ENCODE measurements at regions not wholly inside any gene's neighbourhood (a gene's known extent, or its start where the extent isn't known, plus 50 kb on each side); places are given as distances from the start of the nearest gene placed in this dataset.

DNA sequence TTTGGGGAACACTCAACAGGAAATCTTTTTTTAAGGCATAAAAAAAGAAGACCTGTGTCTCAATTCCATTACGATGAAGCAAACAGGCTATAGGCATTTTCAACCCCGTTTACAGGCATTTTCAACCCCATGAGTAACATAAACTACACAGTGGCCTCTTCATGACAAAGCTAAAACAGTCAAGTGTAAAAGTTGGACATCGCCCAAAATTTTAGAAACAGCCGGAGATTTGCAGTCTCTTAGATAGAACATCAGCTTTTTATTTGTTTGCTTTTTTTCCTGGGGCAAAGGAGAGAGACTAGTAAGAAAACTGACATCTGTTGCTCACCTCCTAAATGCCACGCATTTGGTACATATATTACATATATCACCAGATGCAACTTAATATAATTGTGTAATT, 173.7 kb downstream of the CMPK2 start:
- no peak for DNase-seq

- no peak for DNase-seq
Measured at GRCh38 chr2:6692819-6693218, 172.9 kb downstream of the CMPK2 start.

GRCh38 chr2:6694555-6694954, 171.2 kb downstream of the CMPK2 start:
- no peak for DNase-seq

DNA sequence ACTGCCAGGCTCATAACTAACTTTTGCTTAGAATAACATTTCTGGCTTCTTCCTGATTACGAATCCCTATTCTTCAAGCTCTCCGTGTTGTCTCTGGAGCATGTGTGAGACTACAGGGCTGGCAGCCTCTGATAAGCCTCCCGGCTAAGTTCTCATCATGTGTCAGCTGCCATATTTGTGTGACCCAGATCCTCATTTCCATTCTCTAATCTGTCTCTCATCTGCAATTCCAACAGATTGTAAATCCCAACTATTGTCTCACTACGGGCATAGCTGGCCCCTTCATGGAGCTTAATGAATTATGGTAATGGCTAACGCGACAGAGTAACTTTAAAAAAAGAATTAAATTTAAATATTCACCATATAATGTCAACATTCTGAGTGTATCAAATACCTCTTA, 165.4 kb downstream of the CMPK2 start:
- DNase-seq: no peak

DNA sequence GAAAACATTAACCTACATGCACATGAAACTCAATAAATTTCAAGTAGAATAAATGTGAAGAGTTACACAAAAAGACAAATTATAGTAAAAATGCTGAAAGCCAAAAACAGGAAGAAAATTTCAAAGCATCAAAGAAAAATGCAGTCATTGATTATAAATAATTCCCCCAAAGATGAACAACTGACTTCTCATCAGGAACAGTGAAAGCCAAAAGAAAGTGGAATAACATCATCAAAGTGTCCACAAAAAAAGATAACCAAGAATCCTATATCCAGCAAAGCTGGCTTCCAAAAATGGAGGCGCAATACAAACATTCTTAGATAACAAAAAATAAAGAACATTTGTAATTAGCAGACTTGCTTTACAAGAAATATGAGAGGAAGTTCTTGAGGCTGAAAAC, 161.6 kb downstream of the CMPK2 start:
- no peak for DNase-seq

DNA sequence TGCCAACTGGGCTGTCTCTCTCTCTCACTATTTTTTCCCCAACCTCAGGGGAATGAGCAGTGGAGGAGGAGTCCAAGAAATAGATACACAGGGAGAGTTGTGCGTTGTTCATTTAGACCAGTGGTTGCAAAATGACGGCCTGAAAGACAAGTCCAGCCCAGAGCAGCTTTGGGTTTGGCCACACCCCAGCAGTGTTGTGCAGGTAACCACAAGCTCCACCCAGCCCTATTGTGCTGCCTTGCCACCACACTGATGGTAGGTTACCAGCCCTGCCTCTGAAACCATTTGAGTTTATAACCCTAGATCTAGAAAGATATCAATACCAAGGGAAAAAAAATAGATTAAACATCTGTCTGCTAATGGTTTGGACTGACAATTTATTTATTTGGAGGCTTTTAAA, 144.3 kb downstream of the CMPK2 start:
- DNase-seq: no peak

- no peak for DNase-seq
Measured at GRCh38 chr2:6722574-6722973, 143.1 kb downstream of the CMPK2 start.

DNA sequence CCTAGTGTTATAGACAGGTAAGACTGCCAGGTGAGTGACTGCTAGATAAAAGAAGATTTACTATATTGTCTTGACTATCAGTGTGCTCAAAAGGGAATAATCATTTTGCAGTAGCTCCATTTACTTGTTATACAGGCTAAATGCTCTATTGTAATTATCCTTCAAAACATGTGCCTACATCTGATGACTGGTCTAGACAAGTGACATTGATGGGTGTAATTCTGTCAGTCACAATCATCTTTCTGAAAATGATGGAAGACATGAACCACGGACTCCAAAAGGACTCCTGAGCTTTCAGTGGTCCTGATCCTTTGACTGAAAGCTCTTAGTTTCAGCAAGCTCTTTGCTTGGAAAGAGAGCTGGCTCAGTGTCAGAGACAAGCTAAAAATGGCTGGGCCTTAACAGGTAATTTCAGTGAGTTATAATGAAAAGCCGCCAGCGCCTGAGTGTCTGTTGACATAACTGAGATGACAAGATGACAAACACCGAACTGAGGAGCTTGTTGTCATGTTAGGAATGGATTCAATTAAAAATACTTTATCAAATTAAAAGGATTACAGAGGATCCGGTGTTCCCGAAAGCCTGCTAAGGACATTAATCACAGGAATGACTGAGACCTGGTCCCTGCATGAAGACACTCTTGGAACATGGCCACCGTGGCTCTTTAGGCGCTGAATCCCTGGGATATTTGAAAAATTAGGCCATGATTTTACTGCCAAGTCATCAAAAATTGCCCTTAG, 141.7 kb downstream of the CMPK2 start:
- no peak for DNase-seq

GRCh38 chr2:6724605-6725140, 141.0 kb downstream of the CMPK2 start:
- no peak for DNase-seq

DNA sequence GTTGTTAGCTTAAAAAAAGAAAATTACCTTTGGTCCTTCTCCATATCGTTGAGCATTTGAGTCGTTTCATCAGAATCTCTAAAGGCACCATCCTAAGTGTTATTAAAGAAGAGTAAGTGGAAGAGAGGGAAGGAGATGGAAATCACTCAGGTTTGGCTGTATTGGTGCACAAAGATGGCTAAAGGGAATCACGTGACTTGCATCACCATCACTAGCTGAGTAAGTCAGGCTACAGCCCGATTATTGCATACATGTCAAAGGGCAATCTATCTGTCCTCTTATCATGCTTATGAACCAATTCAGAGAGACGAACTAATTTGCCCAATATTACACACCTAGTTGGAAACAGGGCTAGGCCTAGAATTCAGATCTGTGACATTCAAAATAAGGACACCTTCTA, 137.6 kb downstream of the CMPK2 start:
- no peak for DNase-seq

DNA sequence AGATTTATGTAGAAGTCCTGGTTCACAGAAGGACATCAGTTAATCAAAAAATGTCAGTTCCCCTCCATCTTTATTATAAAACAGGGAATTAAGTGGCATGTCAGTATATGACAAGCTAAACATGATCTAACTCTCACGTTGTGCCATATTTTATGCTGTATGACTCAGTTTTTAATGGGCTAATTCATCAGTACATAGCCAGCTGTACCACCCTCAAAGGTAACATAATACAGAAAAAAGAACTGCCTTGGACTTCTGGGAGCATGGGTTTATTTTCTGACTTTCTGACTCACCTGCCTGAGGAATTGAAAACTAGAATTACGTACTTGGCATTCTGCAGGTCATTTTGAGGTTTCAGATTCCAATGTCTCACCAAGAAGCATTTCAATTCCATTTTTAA, 135.7 kb downstream of the CMPK2 start:
- DNase-seq: no peak

DNA sequence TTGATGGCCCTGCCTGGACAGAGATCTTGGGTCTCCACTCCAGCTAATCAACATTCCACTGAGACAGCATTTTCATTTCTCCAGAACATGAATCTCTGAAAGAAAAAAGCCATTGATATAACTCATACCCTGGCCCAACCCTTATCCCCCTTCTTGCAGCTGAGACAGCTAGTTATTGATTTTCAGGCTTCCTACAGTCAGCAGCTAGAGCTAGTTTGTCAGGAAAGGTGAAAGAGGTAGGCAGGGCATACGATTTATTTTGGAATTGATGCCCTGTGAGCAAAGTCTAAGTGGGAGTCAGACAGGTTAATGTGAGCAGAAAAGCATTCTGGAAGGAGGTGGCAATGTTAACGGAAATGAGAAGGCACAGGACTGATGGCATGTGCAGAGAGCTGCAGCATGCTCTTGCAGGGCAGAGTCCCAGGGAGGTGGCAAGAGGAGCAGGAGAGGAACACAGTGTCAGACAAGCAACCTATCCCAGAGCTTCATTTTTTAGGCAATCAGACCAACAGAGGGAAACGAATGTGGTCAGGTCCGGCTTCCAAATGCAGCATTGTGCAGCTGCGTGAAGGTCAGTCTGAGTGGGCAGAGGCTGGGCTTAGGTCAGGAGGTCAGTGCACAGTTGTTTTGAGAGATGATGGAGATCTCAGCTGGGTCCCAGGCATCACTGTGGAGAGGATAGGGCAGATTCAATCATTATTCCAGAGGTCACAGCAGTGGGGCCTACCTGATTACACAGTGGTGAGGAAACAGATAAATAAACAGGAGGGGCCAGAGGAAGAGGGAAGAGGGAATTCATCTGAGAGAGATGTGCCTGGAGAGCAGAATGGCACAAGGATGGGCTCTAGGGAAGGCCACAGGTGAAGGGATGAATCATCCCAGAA, 134.8 kb downstream of the CMPK2 start:
- DNase-seq: no peak

DNA sequence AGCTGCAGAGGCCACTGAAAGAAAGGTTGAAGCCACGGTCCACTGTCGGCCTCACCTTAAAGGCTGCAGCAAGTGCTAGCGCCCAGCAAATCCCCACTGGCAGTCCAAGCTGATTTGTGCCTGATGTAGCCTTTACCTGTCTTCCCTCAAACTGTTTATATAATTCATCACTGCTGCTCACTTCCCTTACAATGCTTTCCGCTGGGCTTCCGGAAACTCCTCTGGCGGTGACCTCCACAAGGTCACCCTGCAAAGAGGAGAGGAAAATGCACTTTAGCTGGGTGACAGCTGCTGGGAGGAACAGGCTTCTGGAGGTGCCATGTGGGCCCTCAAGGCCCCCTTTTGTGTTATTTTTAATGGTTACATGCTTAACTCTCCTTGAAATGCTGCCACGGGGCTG, 126.2 kb downstream of the CMPK2 start:
- no peak for DNase-seq

GRCh38 chr2:6741229-6741628, 124.5 kb downstream of the CMPK2 start:
- no peak for DNase-seq

DNA sequence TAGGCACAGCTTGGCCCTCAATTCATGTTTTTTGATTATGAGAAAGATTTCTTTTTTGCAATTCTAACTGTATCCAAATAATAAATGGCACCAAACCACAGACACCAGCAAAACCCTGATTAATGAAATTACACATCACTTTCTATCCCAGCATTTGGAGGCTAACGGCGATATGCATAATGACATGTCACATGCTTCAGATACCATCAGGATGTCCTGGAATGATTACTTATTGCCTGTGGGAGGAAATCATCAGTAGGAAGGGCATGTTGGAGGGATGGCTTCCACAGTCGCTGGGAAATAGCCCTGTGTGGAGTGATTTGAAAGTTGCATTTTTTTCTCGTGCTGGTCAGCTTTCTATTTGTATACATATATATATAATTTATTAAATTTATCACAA, 121.7 kb downstream of the CMPK2 start:
- DNase-seq: no peak

DNA sequence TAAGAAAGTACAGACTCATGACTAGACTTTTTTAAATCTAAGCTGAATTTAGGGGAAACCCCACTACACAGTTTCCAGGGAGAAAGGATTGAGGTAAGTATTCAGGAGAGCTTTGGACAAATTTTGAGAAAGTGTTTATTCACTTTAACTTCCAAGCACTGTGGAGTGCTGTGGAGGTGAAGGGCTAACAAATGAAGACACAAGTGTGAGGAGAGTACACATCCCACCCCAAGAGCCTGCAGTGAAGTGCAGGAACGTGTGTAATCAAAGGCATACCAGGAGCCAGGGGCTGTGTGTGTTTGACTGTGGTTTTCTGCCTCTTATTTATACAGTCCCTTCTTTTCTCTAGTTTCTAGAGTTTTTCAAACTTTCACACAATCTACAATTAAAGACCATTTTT, 118.3 kb downstream of the CMPK2 start:
- DNase-seq: no peak

DNA sequence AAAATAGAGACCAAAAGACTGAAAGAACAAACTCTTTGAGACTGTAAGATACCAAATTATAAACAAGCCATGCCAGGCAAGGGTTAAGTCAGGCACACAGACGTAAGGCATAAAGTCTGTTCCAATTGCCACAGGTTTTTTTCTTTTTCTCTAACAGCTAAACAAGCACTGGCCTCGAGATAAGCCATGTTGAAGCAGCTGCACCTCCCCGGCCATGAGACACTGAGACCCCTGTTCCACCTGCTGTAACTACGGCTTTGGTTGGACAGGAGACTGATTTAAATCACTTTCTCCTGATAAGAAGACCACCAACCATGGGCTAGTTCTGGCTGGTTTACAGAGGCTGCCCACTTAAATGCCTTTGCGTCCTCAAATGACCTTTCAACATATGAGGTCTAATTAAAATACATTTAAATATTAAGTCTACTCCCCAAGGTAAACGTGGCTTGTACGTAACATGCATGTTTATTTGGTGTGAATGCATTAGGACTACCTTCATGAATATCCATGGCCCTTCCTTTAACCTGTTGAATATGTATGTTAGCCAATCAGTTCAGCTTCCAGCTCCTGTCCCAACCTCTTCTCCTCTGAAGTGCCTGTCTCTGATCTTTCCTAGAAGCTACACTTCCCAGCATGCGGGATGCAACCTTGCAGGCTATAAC, 117.2 kb downstream of the CMPK2 start:
- no peak for DNase-seq

DNA sequence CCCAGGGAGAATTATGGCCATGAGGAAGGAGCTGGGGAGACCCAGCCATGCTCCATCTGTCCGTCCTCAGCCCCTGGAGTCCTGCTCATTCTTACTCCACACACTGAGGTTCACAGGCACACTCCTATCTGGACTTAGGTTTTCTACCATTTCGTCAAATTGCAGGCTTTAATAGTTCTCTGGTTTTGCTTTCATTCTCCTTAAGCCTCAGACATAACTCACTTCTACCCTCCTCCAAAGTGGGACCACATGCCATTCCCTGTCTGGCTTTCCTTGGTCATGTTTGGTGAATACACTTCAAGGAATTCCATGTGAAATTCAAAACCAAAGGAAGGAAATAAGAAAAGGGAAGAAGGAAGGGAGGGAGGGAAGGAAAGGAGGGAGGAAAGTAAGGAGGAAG, 115.7 kb downstream of the CMPK2 start:
- no peak for DNase-seq

- no peak for DNase-seq
Measured at GRCh38 chr2:6750411-6751158, 115.1 kb downstream of the CMPK2 start.

DNA sequence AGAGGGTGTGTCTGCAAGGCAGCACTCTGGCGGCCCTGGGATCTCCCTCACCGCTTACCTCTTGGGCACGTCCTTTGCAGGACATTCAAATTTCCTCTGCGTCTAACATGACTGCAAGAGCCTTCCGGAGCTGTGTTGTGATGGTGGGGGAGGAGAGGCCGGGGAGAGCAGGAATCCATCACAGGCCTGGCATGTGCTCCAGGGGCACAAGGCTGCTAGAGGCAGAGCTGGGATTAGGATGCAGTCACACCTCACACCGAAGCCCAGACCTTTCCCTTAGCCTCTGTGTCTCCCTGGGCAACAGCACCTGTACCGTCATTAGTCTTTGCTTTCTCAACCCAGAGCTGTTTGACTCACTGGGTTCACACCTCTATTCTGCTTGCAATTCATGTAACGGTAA, 111.3 kb downstream of the CMPK2 start:
- no peak for DNase-seq

- DNase-seq: no peak
Measured at GRCh38 chr2:6755456-6755855, 110.3 kb downstream of the CMPK2 start.

DNA sequence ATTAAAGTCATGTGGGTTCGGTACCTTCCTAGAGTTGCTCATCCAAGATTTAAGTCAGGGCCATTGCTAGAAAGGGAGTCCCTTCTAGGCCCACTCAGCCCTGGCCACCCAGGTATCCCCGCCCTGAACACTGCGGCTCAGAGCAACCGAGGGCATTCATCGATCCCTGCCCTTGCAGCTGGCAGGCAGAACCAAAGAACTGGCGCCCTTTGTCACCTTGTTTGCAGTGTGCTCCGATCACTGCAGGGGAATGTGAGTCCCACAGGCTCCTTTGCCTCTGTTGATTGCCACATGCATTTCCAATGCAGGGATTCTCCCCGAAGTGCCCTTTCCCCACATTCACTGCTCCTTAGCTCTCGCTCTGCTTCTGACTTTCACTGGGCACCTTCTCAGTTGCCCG, 108.5 kb downstream of the CMPK2 start:
- DNase-seq: no peak

GRCh38 chr2:6759689-6760088, 106.0 kb downstream of the CMPK2 start:
- DNase-seq: no peak

Measured in cerebellar nuclear complex (tissue), 1 donor.